Tibial nerve (tissue), 4 donors: ENCODE measurements at regions not wholly inside any gene's neighbourhood (a gene's known extent, or its start where the extent isn't known, plus 50 kb on each side); places are given as distances from the start of the nearest gene placed in this dataset.

ENCODE experiments used
- DNase-seq, 2 donors: peaks; one replicate each; pipeline ENCODE4 v3.0.0-alpha.2; 2019; ENCODE audit warnings: low spot score in 2 of 2
- H3K27ac ChIP-seq, 4 donors: fragments of 200-600 bp; sonication (generic) in 3 of 4; one replicate each; pipeline ENCODE4 v1.5.1; 2017 to 2019; ENCODE audit warnings: mild to moderate bottlenecking in 1 of 4
- H3K27me3 ChIP-seq, 2 donors: fragments of 200-600 bp; sonication (generic) in 1 of 2; one replicate each; pipeline versions ENCODE4 v1.5.1 to v1.6.0; 2017 to 2019
- H3K36me3 ChIP-seq, 3 donors: fragments of 200-600 bp; sonication (generic); one replicate each; pipeline ENCODE4 v1.5.1; 2018 to 2019
- H3K4me1 ChIP-seq, 4 donors: fragments of 200-600 bp; sonication (generic) in 3 of 4; one replicate each; pipeline ENCODE4 v1.5.1; 2017 to 2019
- H3K4me3 ChIP-seq, 4 donors: fragments of 200-600 bp; sonication (generic) in 3 of 4; one replicate each; pipeline ENCODE4 v1.5.1; 2017 to 2019; ENCODE audit warnings: mild to moderate bottlenecking in 1 of 4, moderate library complexity in 1 of 4
- H3K9me3 ChIP-seq, 4 donors: fragments of 200-600 bp; sonication (generic) in 3 of 4; one replicate each; pipeline ENCODE4 v1.5.1; 2017 to 2019
- CTCF ChIP-seq, 5 experiments: fragments of 200-600 bp in 3 of 5; fragments of 450-650 bp in 2 of 5; sonication (generic) in 3 of 5; IDR thresholded peaks; one replicate each; pipeline ENCODE4 v1.5.1; 2016 to 2019; ENCODE audit warnings: antibody characterized with exemption in 5 of 5, mild to moderate bottlenecking in 3 of 5, moderate library complexity in 2 of 5
- EP300 ChIP-seq, 2 donors: sonication (generic); formaldehyde crosslinking; IDR thresholded peaks; one replicate each; pipeline ENCODE4 v1.6.1; 2017; ENCODE audit warnings: antibody characterized with exemption in 2 of 2, mild to moderate bottlenecking in 1 of 2
- POLR2A ChIP-seq, 2 donors: fragments of 450-650 bp; IDR thresholded peaks; one replicate each; pipeline ENCODE4 v1.6.1; 2017; ENCODE audit warnings: antibody characterized with exemption in 2 of 2, mild to moderate bottlenecking in 2 of 2, moderate library complexity in 2 of 2
- WGBS, 2 donors: methylation state at CpG; one replicate each; pipeline ENCODE4 v1.1.5; 2018; 5-methylcytosine and 5-hydroxymethylcytosine counted together

- Histone ChIP-seq H3K27me3 (no peaks in the 10 kb centered on the region), H3K36me3 (no peaks in the 10 kb centered on the region), H3K4me1 (no peaks in the 10 kb centered on the region), H3K4me3 (no peak overlapping the region), H3K9me3 (no peaks in the 10 kb centered on the region), H3K27ac (no peak overlapping the region)
- TF ChIP-seq EP300 (IDR thresholded peaks at IDR 0.05) (no peak), CTCF (IDR thresholded peaks at IDR 0.05) (no peak), POLR2A (IDR thresholded peaks at IDR 0.05) (no peak)
- DNase-seq: no peak
- 52 to 54% methylated on average over 2 of the region's 2 CpGs for WGBS, 2 donors
Measured at GRCh38 chr1:237983496-237983895, 92.8 kb upstream of the ZP4 start.

- DNase-seq: no peak
- Histone ChIP-seq H3K27ac (no peak overlapping the region), H3K9me3 (no peaks in the 10 kb centered on the region), H3K4me1 (no peaks in the 10 kb centered on the region), H3K36me3 (no peaks in the 10 kb centered on the region), H3K4me3 (no peak overlapping the region), H3K27me3 (no peaks in the 10 kb centered on the region)
- no peak for TF ChIP-seq POLR2A (IDR thresholded peaks at IDR 0.05)
- no peak for TF ChIP-seq EP300 (IDR thresholded peaks at IDR 0.05)
- no peak for TF ChIP-seq CTCF (IDR thresholded peaks at IDR 0.05)
- 67 to 80% methylated on average over 3 of the region's 3 CpGs for WGBS, 2 donors
Measured at GRCh38 chr1:237981223-237981622, 90.5 kb upstream of the ZP4 start.

GRCh38 chr1:237976331-237976730, 85.6 kb upstream of the ZP4 start:
- Histone ChIP-seq H3K27ac (no peak overlapping the region), H3K27me3 (no peaks in the 10 kb centered on the region), H3K9me3 (no peaks in the 10 kb centered on the region), H3K4me3 (no peak overlapping the region), H3K36me3 (no peaks in the 10 kb centered on the region), H3K4me1 (no peaks in the 10 kb centered on the region)
- WGBS, 2 donors: 25 to 33% methylated on average over 1 of the region's 1 CpG
- TF ChIP-seq POLR2A (IDR thresholded peaks at IDR 0.05) (no peak), CTCF (IDR thresholded peaks at IDR 0.05) (no peak), EP300 (IDR thresholded peaks at IDR 0.05) (no peak)
- no peak for DNase-seq

GRCh38 chr1:237975903-237976302, 85.2 kb upstream of the ZP4 start:
- H3K27me3 ChIP-seq: no peaks in the 10 kb centered on the region
- H3K36me3 ChIP-seq: no peaks in the 10 kb centered on the region
- no peak overlapping the region for H3K4me3 ChIP-seq
- WGBS, 2 donors: 58 to 61% methylated on average over 1 of the region's 1 CpG
- H3K27ac ChIP-seq: no peak overlapping the region
- no peaks in the 10 kb centered on the region for H3K9me3 ChIP-seq
- H3K4me1 ChIP-seq: no peaks in the 10 kb centered on the region
- TF ChIP-seq EP300 (IDR thresholded peaks at IDR 0.05) (no peak), CTCF (IDR thresholded peaks at IDR 0.05) (no peak), POLR2A (IDR thresholded peaks at IDR 0.05) (no peak)
- no peak for DNase-seq

GRCh38 chr1:237975376-237975775, 84.7 kb upstream of the ZP4 start:
- Histone ChIP-seq H3K36me3 (no peaks in the 10 kb centered on the region), H3K4me1 (no peaks in the 10 kb centered on the region), H3K9me3 (no peaks in the 10 kb centered on the region), H3K27me3 (no peaks in the 10 kb centered on the region), H3K4me3 (no peak overlapping the region), H3K27ac (no peak overlapping the region)
- no peak for DNase-seq
- TF ChIP-seq CTCF (IDR thresholded peaks at IDR 0.05): no peak
- TF ChIP-seq POLR2A (IDR thresholded peaks at IDR 0.05): no peak
- TF ChIP-seq EP300 (IDR thresholded peaks at IDR 0.05): no peak
